ENCODE measurements at regions not wholly inside any gene's neighbourhood (a gene's known extent, or its start where the extent isn't known, plus 50 kb on each side); places are given as distances from the start of the nearest gene placed in this dataset.

DNA sequence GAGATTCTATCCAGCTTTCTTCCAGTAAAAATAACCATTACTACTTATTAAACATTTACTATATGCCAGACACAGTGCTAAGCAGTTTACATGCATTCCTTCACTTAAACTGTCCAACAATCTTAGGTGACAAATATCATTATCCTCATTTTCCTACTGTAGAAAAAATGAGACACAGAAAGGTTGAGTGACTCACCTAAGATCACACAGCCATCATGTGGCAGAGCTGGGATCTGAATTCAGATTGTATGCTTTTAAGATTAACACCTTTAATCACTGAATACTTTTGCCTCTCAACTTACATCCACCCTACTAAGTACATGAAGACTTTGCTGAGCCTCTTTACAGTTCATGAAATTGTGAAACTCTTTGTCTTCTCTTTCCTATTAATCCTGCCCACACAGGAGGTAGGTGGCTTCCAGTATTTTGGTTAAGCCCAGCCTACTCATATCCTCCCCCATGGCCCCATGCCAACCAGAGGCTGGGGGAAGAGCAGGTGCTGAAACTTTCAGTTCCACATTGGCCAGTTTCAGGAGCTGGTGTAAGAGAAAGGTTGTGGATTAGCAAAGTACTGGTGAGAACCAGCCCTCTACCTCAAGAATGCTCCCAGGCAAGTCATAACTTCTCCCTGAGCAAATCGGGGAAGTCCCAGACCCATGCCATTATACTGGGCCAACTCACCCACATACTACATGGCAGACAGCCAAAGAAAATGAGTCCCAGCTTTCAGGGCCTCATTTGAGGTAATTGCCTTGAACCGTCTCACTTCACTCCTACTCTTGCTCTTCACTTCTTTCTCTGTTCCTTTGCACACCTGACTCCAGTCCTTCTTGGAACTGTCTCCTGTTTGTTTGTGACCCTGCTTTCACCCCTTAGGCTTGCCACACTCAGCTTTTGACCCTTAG, 211.1 kb downstream of the GUCY2F start:
- DNase-seq (ENCODE audit: low spot score) = peak; percentile 24
- CTCF ChIA-PET (ENCODE audit: unreplicated experiment) = no interaction called here
- H3K4me1 ChIP-seq (ENCODE audit: insufficient read depth, low read length, poor library complexity, severe bottlenecking) = peaks cover 9% of the 10 kb centered on the region
- BruUV-seq (replicated peaks) = no TSS peak
- no peak overlapping the region for H3K4me3 ChIP-seq (ENCODE audit: low read depth, low read length, poor library complexity, severe bottlenecking)
- H3K36me3 ChIP-seq (ENCODE audit: insufficient read depth, low read length) = no peaks in the 10 kb centered on the region
- H4K20me1 ChIP-seq (ENCODE audit: insufficient read depth, low read length) = no peaks in the 10 kb centered on the region
- TF ChIP-seq, protein P1, sequence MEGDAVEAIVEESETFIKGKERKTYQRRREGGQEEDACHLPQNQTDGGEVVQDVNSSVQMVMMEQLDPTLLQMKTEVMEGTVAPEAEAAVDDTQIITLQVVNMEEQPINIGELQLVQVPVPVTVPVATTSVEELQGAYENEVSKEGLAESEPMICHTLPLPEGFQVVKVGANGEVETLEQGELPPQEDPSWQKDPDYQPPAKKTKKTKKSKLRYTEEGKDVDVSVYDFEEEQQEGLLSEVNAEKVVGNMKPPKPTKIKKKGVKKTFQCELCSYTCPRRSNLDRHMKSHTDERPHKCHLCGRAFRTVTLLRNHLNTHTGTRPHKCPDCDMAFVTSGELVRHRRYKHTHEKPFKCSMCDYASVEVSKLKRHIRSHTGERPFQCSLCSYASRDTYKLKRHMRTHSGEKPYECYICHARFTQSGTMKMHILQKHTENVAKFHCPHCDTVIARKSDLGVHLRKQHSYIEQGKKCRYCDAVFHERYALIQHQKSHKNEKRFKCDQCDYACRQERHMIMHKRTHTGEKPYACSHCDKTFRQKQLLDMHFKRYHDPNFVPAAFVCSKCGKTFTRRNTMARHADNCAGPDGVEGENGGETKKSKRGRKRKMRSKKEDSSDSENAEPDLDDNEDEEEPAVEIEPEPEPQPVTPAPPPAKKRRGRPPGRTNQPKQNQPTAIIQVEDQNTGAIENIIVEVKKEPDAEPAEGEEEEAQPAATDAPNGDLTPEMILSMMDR (conservative IDR thresholded peaks at IDR 0.05; ENCODE audit: low read length) = no peak
- H3K9me2 ChIP-seq (ENCODE audit: insufficient read depth, low read length) = no peaks in the 10 kb centered on the region
- no peak overlapping the region for H3K27ac ChIP-seq (ENCODE audit: low read depth, low read length, poor library complexity, severe bottlenecking)
- intact Hi-C loops (cut with micrococcal nuclease; ENCODE audit: unreplicated experiment) = no loop called here
- H3K9me3 ChIP-seq (ENCODE audit: low read length) = no peaks in the 10 kb centered on the region
- POLR2A ChIA-PET = no interaction called here
- no peak overlapping the region for H2AFZ ChIP-seq (ENCODE audit: low read length)
- H3K4me2 ChIP-seq (ENCODE audit: low read length) = peak overlapping the region; percentile 16; the same call in 1 of the 2 replicates
- no peaks in the 10 kb centered on the region for H3K79me2 ChIP-seq (ENCODE audit: insufficient read depth, low read depth, low read length)

DNA sequence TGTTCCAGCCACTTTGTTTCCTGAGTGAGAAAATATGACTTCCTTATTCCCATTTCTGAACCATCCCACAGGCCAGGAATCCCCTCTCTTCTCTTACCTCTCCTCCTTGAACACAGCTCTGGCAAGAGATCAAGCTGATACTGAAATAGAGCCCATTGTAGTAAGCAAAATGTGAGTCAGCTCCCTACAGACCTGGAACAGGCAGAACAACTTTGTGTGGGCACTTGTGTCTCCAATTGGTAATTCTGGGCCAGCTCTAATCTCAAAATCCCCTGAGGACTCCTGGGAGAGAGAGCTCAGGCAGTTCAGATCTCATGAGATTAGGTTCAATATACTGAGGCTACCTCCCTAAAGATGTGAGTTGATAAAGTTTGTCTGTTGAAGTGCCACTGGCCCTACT, 213.5 kb downstream of the GUCY2F start:
- peaks cover 9% of the 10 kb centered on the region for H3K4me1 ChIP-seq (ENCODE audit: insufficient read depth, low read length, poor library complexity, severe bottlenecking)
- H3K79me2 ChIP-seq (ENCODE audit: insufficient read depth, low read depth, low read length) = no peaks in the 10 kb centered on the region
- intact Hi-C loops (cut with micrococcal nuclease; ENCODE audit: unreplicated experiment) = no loop called here
- TF ChIP-seq, protein P1 (conservative IDR thresholded peaks at IDR 0.05; ENCODE audit: low read length) = no peak
- TF ChIP-seq EZH2phosphoT487 (IDR thresholded peaks at IDR 0.05; ENCODE audit: borderline replicate concordance, low read depth, low read length) = no peak
- POLR2A ChIA-PET = interaction anchor here (0.6 kb wide), 2 partner anchors 19 to 187 kb away, joined by 3 read pairs; no protein-coding TSS in a partner anchor
- H3K4me3 ChIP-seq (ENCODE audit: low read depth, low read length, poor library complexity, severe bottlenecking) = no peak overlapping the region
- no peaks in the 10 kb centered on the region for H4K20me1 ChIP-seq (ENCODE audit: insufficient read depth, low read length)
- CTCF ChIA-PET (ENCODE audit: unreplicated experiment) = no interaction called here
- no peak overlapping the region for H3K4me2 ChIP-seq (ENCODE audit: low read length)
- H3K27ac ChIP-seq (ENCODE audit: low read depth, low read length, poor library complexity, severe bottlenecking) = no peak overlapping the region
- H2AFZ ChIP-seq (ENCODE audit: low read length) = no peak overlapping the region
- BruUV-seq (replicated peaks) = no TSS peak
- no peaks in the 10 kb centered on the region for H3K36me3 ChIP-seq (ENCODE audit: insufficient read depth, low read length)
- H3K9me2 ChIP-seq (ENCODE audit: insufficient read depth, low read length) = no peaks in the 10 kb centered on the region
- DNase-seq (ENCODE audit: low spot score) = no peak
- H3K9me3 ChIP-seq (ENCODE audit: low read length) = no peaks in the 10 kb centered on the region

DNA sequence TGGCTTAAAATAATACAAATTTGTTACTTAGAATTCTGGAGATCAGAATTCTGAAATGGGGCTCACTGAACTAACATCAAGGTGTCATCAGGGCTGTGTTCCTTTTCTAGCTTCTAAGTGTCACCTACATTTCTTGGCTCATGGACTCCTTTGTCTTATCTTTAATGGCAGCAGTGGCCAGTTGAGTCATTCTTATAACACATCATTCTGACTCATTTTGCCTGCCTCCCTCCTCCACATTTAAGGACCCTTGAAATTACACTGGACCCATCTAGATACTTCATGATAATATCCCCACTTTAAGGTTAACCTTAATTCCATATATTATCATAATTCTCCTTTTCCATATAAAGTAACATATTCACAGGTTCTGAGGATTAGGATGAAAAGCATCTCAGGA, 215.9 kb downstream of the GUCY2F start:
- POLR2A ChIA-PET = no interaction called here
- Histone ChIP-seq H3K79me2 (ENCODE audit: insufficient read depth, low read depth, low read length) (no peaks in the 10 kb centered on the region), H2AFZ (ENCODE audit: low read length) (no peak overlapping the region), H4K20me1 (ENCODE audit: insufficient read depth, low read length) (no peaks in the 10 kb centered on the region), H3K36me3 (ENCODE audit: insufficient read depth, low read length) (no peaks in the 10 kb centered on the region), H3K4me2 (ENCODE audit: low read length) (no peak overlapping the region), H3K9me3 (ENCODE audit: low read length) (no peaks in the 10 kb centered on the region), H3K4me1 (ENCODE audit: insufficient read depth, low read length, poor library complexity, severe bottlenecking) (peaks cover under 1% of the 10 kb centered on the region), H3K27ac (ENCODE audit: low read depth, low read length, poor library complexity, severe bottlenecking) (no peak overlapping the region), H3K4me3 (ENCODE audit: low read depth, low read length, poor library complexity, severe bottlenecking) (no peak overlapping the region), H3K9me2 (ENCODE audit: insufficient read depth, low read length) (no peaks in the 10 kb centered on the region)
- intact Hi-C loops (cut with micrococcal nuclease; ENCODE audit: unreplicated experiment) = no loop called here
- no TSS peak for BruUV-seq (replicated peaks)
- CTCF ChIA-PET (ENCODE audit: unreplicated experiment) = no interaction called here
- DNase-seq (ENCODE audit: low spot score) = no peak
- TF ChIP-seq, protein P1 (conservative IDR thresholded peaks at IDR 0.05; ENCODE audit: low read length) = no peak
- no peak for TF ChIP-seq EZH2phosphoT487 (IDR thresholded peaks at IDR 0.05; ENCODE audit: borderline replicate concordance, low read depth, low read length)
